A549 (cell line): ENCODE measurements at regions not wholly inside any gene's neighbourhood (a gene's known extent, or its start where the extent isn't known, plus 50 kb on each side); places are given as distances from the start of the nearest gene placed in this dataset.

Source experiments
- ATAC-seq, 2 experiments: fragments of 200-7000 bp in 1 of 2; fragments of >200 bp in 1 of 2; cut with Nextera tagmentation in 1 of 2; cut with Tn5 transposase in 1 of 2; 3 replicates each; pipeline versions ENCODE4 v1.8.0 to v1.9.1; 2018 to 2020; ENCODE audit warnings: mild to moderate bottlenecking in 1 of 2, moderate library complexity in 1 of 2
- CTCF ChIA-PET: fragments of 300-600 bp; sonication (Branson Sonifier 250); formaldehyde crosslinking; extraction: SDS; loops from one replicate; lab custom pipeline; 2021; ENCODE audit warnings: antibody characterized with exemption, inconsistent platforms; lab: Yijun Ruan, JAX
- POLR2A ChIA-PET: fragments of 350-600 bp; formaldehyde crosslinking; extraction: SDS; loops from one replicate; lab custom pipeline; 2021; ENCODE audit warnings: antibody characterized with exemption, inconsistent platforms; lab: Yijun Ruan, JAX
- DNase-seq, 2 experiments: peaks; one replicate each; pipeline versions ENCODE4 v3.0.0 to v3.0.0-alpha.2; 2011 to 2016; ENCODE audit warnings: low read depth in 1 of 2, low spot score in 1 of 2
- FAIRE-seq: peaks from 2 replicates; lab custom pipeline; 2011; peaks lifted over from hg19 to GRCh38; lab: Jason Lieb, UNC
- H3K27ac ChIP-seq, 2 experiments: fragments of >200 bp; sonication (Bioruptor Twin); formaldehyde crosslinking; 3 replicates each; pipeline ENCODE4 v1.5.1; 2016 to 2017
- H3K4me1 ChIP-seq: fragments of >200 bp; sonication (Bioruptor Twin); formaldehyde crosslinking; 3 replicates; pipeline ENCODE4 v1.6.1; 2016
- H3K4me2 ChIP-seq: fragments of >200 bp; sonication (Bioruptor Twin); formaldehyde crosslinking; 3 replicates; pipeline ENCODE4 v1.6.1; 2016
- H3K4me3 ChIP-seq: fragments of >200 bp; sonication (Bioruptor Twin); formaldehyde crosslinking; 3 replicates; pipeline ENCODE4 v1.5.1; 2016
- H3K9me3 ChIP-seq: fragments of >200 bp; sonication (Bioruptor Twin); formaldehyde crosslinking; 3 replicates; pipeline ENCODE4 v1.6.1; 2016
- CHD2 ChIP-seq: fragments of 150-350 bp; IDR thresholded peaks from 2 replicates; pipeline ENCODE4 v1.6.1; 2014; ENCODE audit warnings: low read length; ENCODE audit not compliant: partially characterized antibody
- CTCF ChIP-seq: fragments of >200 bp; sonication (Bioruptor Twin); formaldehyde crosslinking; IDR thresholded peaks from 3 replicates; pipeline ENCODE4 v1.5.1; 2016
- EHF ChIP-seq: fragments of 250-450 bp; sonication (Bioruptor Pico); IDR thresholded peaks from 2 replicates; pipeline ENCODE4 v1.5.0; 2020; ENCODE audit warnings: mild to moderate bottlenecking
- ELK1 ChIP-seq: fragments of 150-350 bp; IDR thresholded peaks from 2 replicates; pipeline ENCODE4 v1.6.1; 2014; ENCODE audit warnings: low read depth, mild to moderate bottlenecking, low read length
- EP300 ChIP-seq, 2 experiments: fragments of >200 bp; sonication (Bioruptor Twin); formaldehyde crosslinking; IDR thresholded peaks; 2 replicates in 1 of 2; 3 replicates in 1 of 2; pipeline ENCODE4 v1.6.1; 2016 to 2017
- FOXS1 ChIP-seq: fragments of 250-450 bp; sonication (Bioruptor Pico); IDR thresholded peaks from 2 replicates; pipeline ENCODE4 v1.5.0; 2020; ENCODE audit warnings: mild to moderate bottlenecking, moderate library complexity
- HDAC2 ChIP-seq: fragments of 200-600 bp; sonication (generic); IDR thresholded peaks from 2 replicates; pipeline ENCODE4 v1.6.1; 2016
- HEYL ChIP-seq: fragments of 250-450 bp; sonication (Bioruptor Pico); IDR thresholded peaks from 2 replicates; pipeline ENCODE4 v1.8.0; 2021; ENCODE audit warnings: mild to moderate bottlenecking, moderate library complexity
- HOXB5 ChIP-seq: fragments of 250-450 bp; sonication (Bioruptor Pico); IDR thresholded peaks from 2 replicates; pipeline ENCODE4 v1.5.0; 2020; ENCODE audit warnings: mild to moderate bottlenecking, moderate library complexity
- MAFK ChIP-seq: fragments of 450-650 bp; IDR thresholded peaks from 2 replicates; pipeline ENCODE4 v1.6.1; 2014; ENCODE audit not compliant: partially characterized antibody
- NR3C1 ChIP-seq: fragments of >200 bp; sonication (Bioruptor Twin); formaldehyde crosslinking; IDR thresholded peaks from 3 replicates; pipeline ENCODE4 v1.6.1; 2017
- POLR2AphosphoS2 ChIP-seq: conservative IDR thresholded peaks from 2 replicates; pipeline ENCODE4 v1.6.1; 2012; ENCODE audit warnings: low read length, improper control_type of control experiment, inconsistent platforms
- RCOR1 ChIP-seq: fragments of 150-350 bp; IDR thresholded peaks from 2 replicates; pipeline ENCODE4 v1.6.1; 2014; ENCODE audit warnings: antibody characterized with exemption, low read length, low read depth
- RFX5 ChIP-seq: fragments of 450-650 bp; IDR thresholded peaks from 2 replicates; pipeline ENCODE4 v1.7.1; 2014; ENCODE audit warnings: antibody characterized with exemption, mild to moderate bottlenecking, moderate library complexity
- SMC3 ChIP-seq: fragments of >200 bp; sonication (Bioruptor Twin); formaldehyde crosslinking; IDR thresholded peaks from 3 replicates; pipeline ENCODE4 v1.6.1; 2018; ENCODE audit warnings: inconsistent platforms
- SREBF2 ChIP-seq: fragments of 450-650 bp; IDR thresholded peaks from 2 replicates; pipeline ENCODE4 v1.6.1; 2014; ENCODE audit warnings: mild to moderate bottlenecking, moderate library complexity
- ZC3H11A ChIP-seq: fragments of 450-650 bp; IDR thresholded peaks from 2 replicates; pipeline ENCODE4 v1.6.1; 2014; ENCODE audit warnings: antibody characterized with exemption, mild to moderate bottlenecking
- ZNF302 ChIP-seq: fragments of 250-450 bp; sonication (Bioruptor Pico); IDR thresholded peaks from 2 replicates; pipeline ENCODE4 v1.9.0; 2021; ENCODE audit warnings: inconsistent platforms, mild to moderate bottlenecking, moderate library complexity
- WGBS: methylation state at CpG from one replicate; pipeline ENCODE4 v1.1.6; 2017; ENCODE audit errors: missing lambda C conversion rate; 5-methylcytosine and 5-hydroxymethylcytosine counted together
- TF ChIP-seq, protein P1 (sequence below): fragments of 200-600 bp; sonication (generic); IDR thresholded peaks from 2 replicates; pipeline ENCODE4 v1.6.1; 2016; ENCODE audit warnings: antibody characterized with exemption, mild to moderate bottlenecking, moderate library complexity
- TF ChIP-seq, protein P2 (sequence below): fragments of 250-450 bp; sonication (Bioruptor Pico); IDR thresholded peaks from 2 replicates; pipeline ENCODE4 v1.5.0; 2021; ENCODE audit warnings: mild to moderate bottlenecking, moderate library complexity, borderline replicate concordance

DNA sequence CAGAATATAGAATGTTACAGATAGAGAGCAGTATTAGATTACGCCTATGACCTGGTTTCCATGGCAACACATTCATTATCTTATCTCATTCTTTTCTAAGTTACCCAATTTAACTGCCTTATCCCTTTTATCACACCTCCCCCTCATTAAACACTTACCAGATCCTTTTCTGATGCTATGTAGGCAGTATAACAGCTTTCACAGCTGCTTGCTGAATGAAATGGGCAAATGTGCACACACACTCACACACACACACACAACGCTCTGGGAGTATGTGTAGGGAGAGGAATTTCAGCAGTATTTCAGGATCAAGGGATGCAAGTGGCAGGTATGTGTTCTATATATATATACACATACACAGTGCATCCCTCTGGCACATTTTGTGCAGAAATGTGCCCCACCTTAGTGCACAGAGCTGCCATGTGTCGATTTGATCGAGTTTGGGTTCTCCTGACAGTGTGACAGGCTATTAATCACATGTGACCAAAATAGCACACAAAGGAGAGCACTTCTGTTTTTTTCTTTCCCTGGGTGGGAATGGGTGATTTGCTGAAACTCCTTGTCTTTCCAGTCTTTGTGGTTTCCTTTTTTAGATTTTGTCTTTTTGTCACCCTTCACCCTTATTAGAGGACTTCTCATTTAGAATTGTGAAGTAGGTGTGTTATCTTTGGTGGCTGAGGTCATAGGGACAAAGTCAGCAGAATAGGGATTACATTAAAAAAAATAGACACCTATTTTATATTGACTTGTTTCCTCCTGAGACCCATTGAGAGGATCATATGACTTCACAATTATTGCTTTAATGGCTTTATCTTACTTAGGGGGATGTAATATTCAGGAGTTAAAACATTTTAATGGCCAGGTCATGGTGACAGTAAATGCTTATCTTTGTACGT lies 553.7 kb downstream of the PDCD6IP start:
- Histone ChIP-seq H3K4me2 (no peak overlapping the region), H3K4me1 (no peaks in the 10 kb centered on the region), H3K9me3 (no peaks in the 10 kb centered on the region), H3K4me3 (no peak overlapping the region), H3K27ac (no peak overlapping the region)
- CTCF ChIA-PET = no interaction called here
- POLR2A ChIA-PET = no interaction called here
- 6% methylated on average over 5 of the region's 5 CpGs for WGBS
- ATAC-seq = no peak
- TF ChIP-seq POLR2AphosphoS2 = no peak
- TF ChIP-seq RCOR1 = no peak
- TF ChIP-seq SREBF2 = no peak
- no peak for TF ChIP-seq HOXB5 (CRISPR knock-in tag)
- TF ChIP-seq HEYL (CRISPR knock-in tag) = no peak
- TF ChIP-seq ZNF302 (CRISPR knock-in tag) = no peak
- TF ChIP-seq, all 56 proteins: peak for 0
- FAIRE-seq (no peak), DNase-seq (no peak)

- no peaks in the 10 kb centered on the region for H3K9me3 ChIP-seq
- FAIRE-seq = no peak
- TF ChIP-seq EHF (CRISPR knock-in tag) = no peak
- no peak for TF ChIP-seq HEYL (CRISPR knock-in tag)
- no peak for TF ChIP-seq ZNF302 (CRISPR knock-in tag)
- TF ChIP-seq EP300 (IDR thresholded peaks at IDR 0.05) = no peak
- no peak for TF ChIP-seq CHD2
- TF ChIP-seq ELK1 = no peak
- TF ChIP-seq HDAC2 = no peak
- TF ChIP-seq, protein P1, sequence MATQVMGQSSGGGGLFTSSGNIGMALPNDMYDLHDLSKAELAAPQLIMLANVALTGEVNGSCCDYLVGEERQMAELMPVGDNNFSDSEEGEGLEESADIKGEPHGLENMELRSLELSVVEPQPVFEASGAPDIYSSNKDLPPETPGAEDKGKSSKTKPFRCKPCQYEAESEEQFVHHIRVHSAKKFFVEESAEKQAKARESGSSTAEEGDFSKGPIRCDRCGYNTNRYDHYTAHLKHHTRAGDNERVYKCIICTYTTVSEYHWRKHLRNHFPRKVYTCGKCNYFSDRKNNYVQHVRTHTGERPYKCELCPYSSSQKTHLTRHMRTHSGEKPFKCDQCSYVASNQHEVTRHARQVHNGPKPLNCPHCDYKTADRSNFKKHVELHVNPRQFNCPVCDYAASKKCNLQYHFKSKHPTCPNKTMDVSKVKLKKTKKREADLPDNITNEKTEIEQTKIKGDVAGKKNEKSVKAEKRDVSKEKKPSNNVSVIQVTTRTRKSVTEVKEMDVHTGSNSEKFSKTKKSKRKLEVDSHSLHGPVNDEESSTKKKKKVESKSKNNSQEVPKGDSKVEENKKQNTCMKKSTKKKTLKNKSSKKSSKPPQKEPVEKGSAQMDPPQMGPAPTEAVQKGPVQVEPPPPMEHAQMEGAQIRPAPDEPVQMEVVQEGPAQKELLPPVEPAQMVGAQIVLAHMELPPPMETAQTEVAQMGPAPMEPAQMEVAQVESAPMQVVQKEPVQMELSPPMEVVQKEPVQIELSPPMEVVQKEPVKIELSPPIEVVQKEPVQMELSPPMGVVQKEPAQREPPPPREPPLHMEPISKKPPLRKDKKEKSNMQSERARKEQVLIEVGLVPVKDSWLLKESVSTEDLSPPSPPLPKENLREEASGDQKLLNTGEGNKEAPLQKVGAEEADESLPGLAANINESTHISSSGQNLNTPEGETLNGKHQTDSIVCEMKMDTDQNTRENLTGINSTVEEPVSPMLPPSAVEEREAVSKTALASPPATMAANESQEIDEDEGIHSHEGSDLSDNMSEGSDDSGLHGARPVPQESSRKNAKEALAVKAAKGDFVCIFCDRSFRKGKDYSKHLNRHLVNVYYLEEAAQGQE = no peak
- no peak for TF ChIP-seq NR3C1
- no peak for TF ChIP-seq MAFK
- TF ChIP-seq SMC3 = no peak
- no peak for TF ChIP-seq SREBF2
- no peak for TF ChIP-seq RFX5
- no peak for TF ChIP-seq CTCF
- TF ChIP-seq FOXS1 (CRISPR knock-in tag) = no peak
- no peak for TF ChIP-seq POLR2AphosphoS2
- TF ChIP-seq, protein P2, sequence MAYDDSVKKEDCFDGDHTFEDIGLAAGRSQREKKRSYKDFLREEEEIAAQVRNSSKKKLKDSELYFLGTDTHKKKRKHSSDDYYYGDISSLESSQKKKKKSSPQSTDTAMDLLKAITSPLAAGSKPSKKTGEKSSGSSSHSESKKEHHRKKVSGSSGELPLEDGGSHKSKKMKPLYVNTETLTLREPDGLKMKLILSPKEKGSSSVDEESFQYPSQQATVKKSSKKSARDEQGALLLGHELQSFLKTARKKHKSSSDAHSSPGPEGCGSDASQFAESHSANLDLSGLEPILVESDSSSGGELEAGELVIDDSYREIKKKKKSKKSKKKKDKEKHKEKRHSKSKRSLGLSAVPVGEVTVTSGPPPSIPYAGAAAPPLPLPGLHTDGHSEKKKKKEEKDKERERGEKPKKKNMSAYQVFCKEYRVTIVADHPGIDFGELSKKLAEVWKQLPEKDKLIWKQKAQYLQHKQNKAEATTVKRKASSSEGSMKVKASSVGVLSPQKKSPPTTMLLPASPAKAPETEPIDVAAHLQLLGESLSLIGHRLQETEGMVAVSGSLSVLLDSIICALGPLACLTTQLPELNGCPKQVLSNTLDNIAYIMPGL (CRISPR knock-in tag) = no peak
- TF ChIP-seq ZC3H11A = no peak
- TF ChIP-seq, all 56 proteins: peak for 0
- DNase-seq = no peak
- Histone ChIP-seq H3K4me2 (no peak overlapping the region), H3K4me3 (no peak overlapping the region), H3K27ac (no peak overlapping the region), H3K4me1 (no peaks in the 10 kb centered on the region)
- ChIA-PET POLR2A (no interaction called here), CTCF (no interaction called here)
- ATAC-seq = no peak
- WGBS = 0% methylated on average over 2 of the region's 2 CpGs
Measured at GRCh38 chr3:34352778-34353331, 554.4 kb downstream of the PDCD6IP start.
